ENCODE measurements at regions not wholly inside any gene's neighbourhood (a gene's known extent, or its start where the extent isn't known, plus 50 kb on each side); places are given as distances from the start of the nearest gene placed in this dataset.

- CTCF ChIA-PET, result no interaction called here
- H3K4me1 ChIP-seq (ENCODE audit: control insufficient read depth, insufficient read depth, low read length), result no peaks in the 10 kb centered on the region
- intact Hi-C loops (cut with micrococcal nuclease; ENCODE audit: unreplicated experiment) (no loop called here), in situ Hi-C loops (cut with HindIII; ENCODE audit: low pct_unique_long_range_greater_than_20kb, low sequenced_read_pairs) (no loop called here)
- no peak overlapping the region for H3K27ac ChIP-seq (ENCODE audit: low read length)
- no peaks in the 10 kb centered on the region for H3K9me3 ChIP-seq (ENCODE audit: control insufficient read depth, insufficient read depth, low read depth, low read length)
- POLR2A ChIA-PET, result no interaction called here
- no peak overlapping the region for H3K4me3 ChIP-seq (ENCODE audit: low read depth in 2 of 2, low read length in 2 of 2)
- no peak for ATAC-seq
- no peak for DNase-seq (ENCODE audit: low read depth, low spot score)
- H3K27me3 ChIP-seq (ENCODE audit: control insufficient read depth, insufficient read depth, low read length), result no peaks in the 10 kb centered on the region
- BruUV-seq (replicated peaks), result no TSS peak
- H3K36me3 ChIP-seq (ENCODE audit: control insufficient read depth, insufficient read depth, low read length), result no peaks in the 10 kb centered on the region
- no peak for TF ChIP-seq SIN3A (IDR thresholded peaks at IDR 0.05; ENCODE audit: borderline replicate concordance, insufficient read depth, low read depth, low read length)
- TF ChIP-seq REST (IDR thresholded peaks at IDR 0.05; ENCODE audit: insufficient read depth in 1 of 2, low read depth in 2 of 2, low read length in 1 of 2), result no peak
- TF ChIP-seq TCF7L2 (IDR thresholded peaks at IDR 0.05; ENCODE audit: low read depth, low read length), result no peak
Observed at GRCh38 chr20:10883166-10883565, 209.4 kb upstream of the JAG1 start.

GRCh38 chr20:10893321-10893720, 219.5 kb upstream of the JAG1 start:
- no peaks in the 10 kb centered on the region for H3K27me3 ChIP-seq (ENCODE audit: control insufficient read depth, insufficient read depth, low read length)
- CTCF ChIA-PET, result no interaction called here
- POLR2A ChIA-PET, result no interaction called here
- DNase-seq (ENCODE audit: low read depth, low spot score), result no peak
- no peaks in the 10 kb centered on the region for H3K4me1 ChIP-seq (ENCODE audit: control insufficient read depth, insufficient read depth, low read length)
- BruUV-seq (replicated peaks), result no TSS peak
- H3K36me3 ChIP-seq (ENCODE audit: control insufficient read depth, insufficient read depth, low read length), result no peaks in the 10 kb centered on the region
- TF ChIP-seq POLR2AphosphoS5 (IDR thresholded peaks at IDR 0.05; ENCODE audit: low read depth, low read length) (no peak), REST (IDR thresholded peaks at IDR 0.05; ENCODE audit: insufficient read depth in 1 of 2, low read depth in 2 of 2, low read length in 1 of 2) (no peak), TCF7L2 (IDR thresholded peaks at IDR 0.05; ENCODE audit: low read depth, low read length) (no peak), SIN3A (IDR thresholded peaks at IDR 0.05; ENCODE audit: borderline replicate concordance, insufficient read depth, low read depth, low read length) (no peak), CTCF (IDR thresholded peaks at IDR 0.05) (no peak)
- no peaks in the 10 kb centered on the region for H3K9me3 ChIP-seq (ENCODE audit: control insufficient read depth, insufficient read depth, low read depth, low read length)
- intact Hi-C loops (cut with micrococcal nuclease; ENCODE audit: unreplicated experiment), result no loop called here
- in situ Hi-C loops (cut with HindIII; ENCODE audit: low pct_unique_long_range_greater_than_20kb, low sequenced_read_pairs), result no loop called here
- no peak overlapping the region for H3K4me3 ChIP-seq (ENCODE audit: low read depth in 2 of 2, low read length in 2 of 2)
- no peak overlapping the region for H3K27ac ChIP-seq (ENCODE audit: low read length)
- no peak for ATAC-seq

All from Panc1 (cell line).